Activated CD8-positive, alpha-beta memory T cell treated with anti-CD3 and anti-CD28 coated beads for 1 hour (primary cell): ENCODE measurements at regions not wholly inside any gene's neighbourhood (a gene's known extent, or its start where the extent isn't known, plus 50 kb on each side); places are given as distances from the start of the nearest gene placed in this dataset.

Experiments used
- DNase-seq, 2 donors: peaks; one replicate each; pipeline ENCODE4 v3.0.0-alpha.2; 2020; ENCODE audit warnings: low read depth in 1 of 2; ENCODE audit errors: extremely low read depth in 1 of 2

DNA sequence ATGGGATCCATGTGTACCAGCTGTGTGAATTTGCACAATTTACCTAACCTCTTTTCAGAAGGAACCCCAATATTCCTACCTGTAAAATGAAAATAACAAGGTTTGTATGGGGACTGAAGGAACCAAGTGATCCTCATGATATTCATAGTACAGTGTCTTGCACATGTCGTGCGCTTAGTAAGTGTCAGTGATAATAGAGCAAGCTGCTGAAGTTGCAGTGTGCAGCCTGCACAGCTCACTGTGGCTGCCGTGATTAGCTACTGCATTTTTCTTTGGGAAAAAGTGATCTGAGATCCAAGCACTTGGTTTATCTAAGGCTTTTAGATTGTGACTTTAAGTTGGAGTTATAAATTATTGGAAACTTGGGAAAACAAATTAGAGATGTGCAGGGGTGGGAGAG is 135.9 kb upstream of the FRY start:
- DNase-seq, result no peak

DNA sequence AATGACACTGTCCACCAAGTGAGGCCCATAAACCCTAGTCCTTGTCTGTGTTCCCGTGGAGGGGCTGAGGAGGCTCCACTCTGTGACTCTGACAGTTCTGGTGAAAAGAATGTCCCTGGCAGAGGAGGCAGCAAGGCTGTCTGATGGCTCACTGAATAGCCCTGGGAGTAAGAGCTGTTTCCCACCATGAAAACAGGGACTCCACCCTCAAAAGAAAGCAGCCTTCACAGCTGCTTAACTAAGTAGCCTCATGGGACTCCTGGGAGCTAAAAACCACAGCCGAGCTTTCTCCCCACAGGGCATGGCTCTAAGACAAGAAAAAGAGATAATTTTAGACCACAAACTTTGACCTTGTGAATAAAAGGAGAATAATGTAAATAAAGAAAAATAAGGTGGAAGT is 135.1 kb upstream of the FRY start:
- no peak for DNase-seq

- DNase-seq, result no peak
Measured at GRCh38 chr13:31898378-31899071, 133.0 kb upstream of the FRY start.

DNA sequence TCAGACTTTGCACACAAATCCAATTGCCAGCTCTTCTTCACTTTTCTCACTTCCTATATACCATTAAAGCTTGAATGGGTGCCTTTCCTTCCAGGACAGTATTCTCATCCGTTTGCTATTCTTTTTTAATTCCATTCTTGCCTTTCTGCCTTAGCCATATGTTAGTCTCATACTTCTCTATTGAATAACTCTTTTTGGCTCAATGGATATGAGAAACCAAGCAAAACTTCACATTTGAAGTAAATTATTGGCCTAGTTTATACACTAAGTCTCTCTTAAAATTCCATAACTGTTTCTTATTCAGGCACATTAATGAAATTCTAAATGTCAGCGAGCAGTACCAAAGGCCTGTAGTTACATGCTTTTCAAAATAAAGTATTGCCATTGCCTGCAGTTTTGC is 129.6 kb upstream of the FRY start:
- no peak for DNase-seq

GRCh38 chr13:31903111-31903815 is 128.3 kb upstream of the FRY start:
- DNase-seq, result no peak

- DNase-seq, result no peak
Measured at GRCh38 chr13:31904941-31905824, 126.4 kb upstream of the FRY start.

DNA sequence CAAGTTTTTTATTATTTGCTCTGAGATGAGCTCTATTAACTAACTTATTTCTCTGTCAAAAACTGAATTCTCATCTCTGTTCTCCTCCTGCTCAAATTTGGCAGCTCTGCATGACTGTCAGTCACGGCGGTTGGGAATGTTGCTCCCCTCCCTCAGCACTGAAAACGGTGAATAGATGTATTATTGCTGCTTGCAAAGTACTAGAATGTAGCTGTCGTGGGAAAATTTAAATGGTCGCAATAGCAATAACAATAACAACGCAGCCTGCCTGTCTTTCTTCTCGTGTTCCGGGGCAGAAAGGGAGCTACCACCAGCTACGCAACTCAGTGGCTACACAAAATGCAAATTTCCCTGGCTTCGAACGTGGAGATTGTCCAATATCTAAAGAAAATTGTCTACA is 125.6 kb upstream of the FRY start:
- DNase-seq, result no peak

GRCh38 chr13:31908696-31909411 is 122.7 kb upstream of the FRY start:
- no peak for DNase-seq

GRCh38 chr13:31909864-31910551 is 121.6 kb upstream of the FRY start:
- DNase-seq, result peak; percentile 3 to 29

GRCh38 chr13:31910633-31911032 is 120.9 kb upstream of the FRY start:
- DNase-seq, result no peak

DNA sequence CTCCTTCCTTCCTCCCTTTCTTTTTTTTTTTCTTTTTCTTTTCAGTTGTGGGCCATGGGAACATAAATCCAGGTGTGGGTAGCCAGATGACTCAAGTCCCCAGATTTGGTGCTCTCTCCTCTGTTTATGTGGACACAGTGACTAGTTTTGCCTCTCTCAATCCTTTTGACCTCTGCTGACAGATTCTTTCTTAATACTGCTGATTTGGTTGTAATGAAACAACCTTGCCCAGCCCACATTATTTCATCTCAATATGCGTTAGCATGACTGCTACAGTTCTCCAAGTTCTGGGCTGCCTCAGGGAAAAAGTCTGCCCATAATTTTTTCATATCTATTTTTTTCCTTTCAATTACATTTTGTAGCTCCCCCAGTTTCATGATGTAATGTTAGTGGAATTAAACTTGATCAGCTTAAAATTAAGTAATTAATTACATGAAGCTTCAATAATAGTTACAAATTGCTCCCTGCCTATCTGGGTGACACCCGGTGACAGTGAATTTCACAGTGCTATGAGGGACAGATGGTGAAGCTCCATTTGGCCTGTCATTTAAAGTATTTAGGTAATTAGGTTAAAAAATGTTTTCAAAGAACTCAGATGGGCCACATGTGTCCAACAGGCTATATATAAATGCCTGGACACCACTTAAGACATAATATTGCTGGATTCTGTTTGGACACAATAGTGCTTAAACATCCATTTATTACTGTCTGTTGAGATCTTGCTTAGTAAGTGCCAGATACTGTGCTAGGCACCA is 118.8 kb upstream of the FRY start:
- DNase-seq, result no peak

DNA sequence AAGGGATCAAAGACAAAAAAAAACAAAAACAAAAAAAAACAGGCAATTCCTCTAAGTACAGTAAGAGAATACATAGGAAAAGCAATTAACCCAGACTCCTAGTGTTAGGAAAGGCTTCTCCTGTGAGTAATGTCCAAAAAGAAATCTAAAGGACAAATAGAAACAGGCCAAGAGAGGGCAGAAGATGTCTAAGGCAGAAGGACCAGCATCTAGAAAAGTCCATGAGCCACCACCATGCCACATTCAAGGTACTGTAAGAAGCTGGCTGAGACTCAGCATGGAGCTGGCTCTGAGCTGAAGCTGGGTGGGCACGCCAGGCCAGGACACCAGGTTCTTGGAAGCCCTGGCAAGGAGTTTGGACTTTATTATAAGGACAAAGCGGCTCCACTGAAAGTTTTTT is 118.1 kb upstream of the FRY start:
- no peak for DNase-seq

GRCh38 chr13:31914843-31915242 is 116.7 kb upstream of the FRY start:
- no peak for DNase-seq

DNA sequence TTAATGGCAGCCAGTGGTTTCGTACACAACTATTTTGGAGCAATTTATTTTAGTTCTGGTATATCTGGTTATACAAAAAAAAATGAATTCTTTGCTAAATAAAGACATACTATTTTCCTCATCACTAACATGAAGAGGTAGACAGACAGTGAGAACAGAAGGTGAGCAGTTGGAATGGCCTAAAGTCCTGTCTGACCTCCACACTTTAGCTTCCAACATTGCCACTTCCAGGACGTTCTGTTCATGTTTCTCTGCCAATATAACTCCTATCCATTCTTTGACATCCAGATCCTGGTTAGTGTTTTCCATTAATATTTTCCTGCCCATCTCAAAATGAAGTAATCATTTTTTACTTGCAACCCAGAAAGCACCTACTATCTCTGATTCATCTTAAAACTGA is 112.9 kb upstream of the FRY start:
- DNase-seq, result no peak

- no peak for DNase-seq
Measured at GRCh38 chr13:31919241-31919640, 112.3 kb upstream of the FRY start.

DNA sequence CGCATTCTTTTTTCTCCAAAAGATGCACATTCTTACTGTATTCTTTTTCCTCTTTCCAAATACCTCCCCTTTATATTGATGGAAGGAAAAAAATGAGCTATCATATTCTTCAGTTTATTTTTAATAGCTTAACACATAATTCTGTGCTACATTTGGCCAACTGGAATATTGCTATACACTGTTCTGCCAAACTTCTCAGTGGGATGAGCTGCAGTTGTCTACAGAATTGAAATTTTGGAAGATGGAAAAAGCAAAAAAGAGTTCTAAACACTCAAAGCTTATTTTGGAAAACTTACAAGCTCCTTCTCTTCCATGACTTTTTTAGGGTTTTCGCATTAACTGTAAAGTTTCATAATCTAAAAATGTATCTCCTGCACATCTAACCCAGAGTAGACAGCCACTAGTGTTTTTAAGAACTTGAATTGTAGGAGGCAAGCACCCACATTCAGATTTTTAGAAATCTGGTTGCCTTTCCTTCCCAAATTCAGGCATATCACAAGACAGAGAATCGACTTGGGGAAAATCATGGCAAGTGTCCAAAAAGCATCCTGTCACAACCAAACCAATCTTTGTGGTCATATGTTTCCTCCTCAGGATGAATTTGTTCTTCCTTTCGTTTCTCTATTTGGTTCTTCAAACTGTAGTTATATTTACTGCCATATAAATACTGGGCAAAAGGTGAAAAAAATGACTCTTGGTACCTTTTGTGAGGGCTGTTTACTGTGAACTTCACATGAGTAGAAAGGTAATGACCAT is 111.4 kb upstream of the FRY start:
- no peak for DNase-seq

DNA sequence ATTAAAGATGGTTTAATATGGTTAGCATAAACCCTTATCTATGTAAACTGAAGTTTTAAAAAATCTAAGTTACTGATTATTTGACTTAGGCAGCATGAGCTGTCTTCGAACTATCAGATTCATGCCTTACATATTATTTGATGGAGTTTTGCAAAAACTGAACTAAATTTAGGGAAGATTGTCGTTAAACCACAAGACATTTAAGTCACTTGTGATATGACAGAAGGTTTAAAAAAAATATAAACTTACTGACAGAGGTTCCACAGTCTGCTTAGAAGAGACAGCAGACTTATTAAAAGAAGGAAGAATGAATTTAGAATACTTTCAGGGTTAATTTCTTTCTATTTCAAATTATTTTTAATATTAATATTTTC is 110.9 kb upstream of the FRY start:
- no peak for DNase-seq

DNA sequence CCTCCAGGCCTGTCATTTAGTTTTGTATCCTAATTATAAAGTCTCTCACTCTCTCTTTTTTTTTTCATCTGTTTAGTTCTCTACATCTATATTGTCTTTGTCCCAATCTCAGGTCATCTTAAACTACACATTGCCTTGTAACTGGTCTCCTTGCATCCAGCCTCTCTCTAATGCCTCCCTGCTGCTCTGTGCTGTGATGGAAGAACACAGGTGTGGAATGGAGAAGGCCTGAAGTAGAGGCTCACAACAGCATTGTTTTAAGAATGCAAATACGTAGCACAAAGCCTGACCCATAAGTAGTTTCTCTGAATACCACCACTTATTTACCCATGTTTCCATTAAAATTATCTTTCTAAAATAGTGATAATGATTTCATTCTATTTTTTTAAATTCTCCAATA is 108.8 kb upstream of the FRY start:
- DNase-seq, result no peak

DNA sequence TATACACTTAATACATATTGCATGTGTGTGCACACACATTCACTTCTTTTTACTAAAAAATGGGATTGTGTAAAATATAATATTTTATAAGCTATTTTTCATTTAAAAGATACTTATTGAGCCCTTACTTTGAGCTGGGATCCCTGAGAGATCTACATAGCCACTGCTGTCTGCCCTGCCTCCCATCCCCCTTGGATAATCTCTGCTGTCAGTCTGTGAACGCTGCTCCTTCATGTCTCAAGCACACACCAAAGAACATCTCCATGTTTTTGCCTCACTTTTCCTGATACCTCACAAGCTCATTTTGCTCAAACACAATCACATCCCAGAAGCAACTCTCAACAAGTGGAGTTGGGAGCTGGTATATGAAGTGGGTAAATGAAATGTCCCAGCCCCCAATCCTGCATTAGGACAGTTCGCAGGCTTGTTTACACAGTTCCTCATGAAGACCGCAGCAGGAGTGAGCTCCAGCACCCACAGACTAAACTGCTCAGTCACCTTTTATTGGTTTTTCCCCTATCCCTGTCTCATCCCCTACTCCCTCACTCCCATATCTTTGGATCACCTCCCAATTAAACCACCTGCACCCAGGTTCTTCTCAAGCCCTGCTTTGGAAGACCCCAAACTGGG is 108.3 kb upstream of the FRY start:
- no peak for DNase-seq
